ENCODE measurements at regions not wholly inside any gene's neighbourhood (a gene's known extent, or its start where the extent isn't known, plus 50 kb on each side); places are given as distances from the start of the nearest gene placed in this dataset.
"Not testable (repeated sequence)": the region's sequence is repeated elsewhere in the genome, so short reads cannot be mapped to it uniquely, and the experiment has no call there.

- DNase-seq: no peak
These were observed 52.3 kb upstream of the COL5A2 start for GRCh38 chr2:189231719-189232323.

GRCh38 chr2:189232759-189233406, 53.3 kb upstream of the COL5A2 start:
- DNase-seq: no peak

GRCh38 chr2:189233527-189233926, 54.0 kb upstream of the COL5A2 start:
- DNase-seq: no peak

- DNase-seq: no peak
These were observed 55.4 kb upstream of the COL5A2 start for GRCh38 chr2:189234991-189235390.

- DNase-seq: no peak
These were observed 56.5 kb upstream of the COL5A2 start for GRCh38 chr2:189236066-189236465.

- DNase-seq: no peak
These were observed 59.3 kb upstream of the COL5A2 start for GRCh38 chr2:189238903-189239302.

- DNase-seq: not testable (repeated sequence)
These were observed 64.3 kb upstream of the COL5A2 start for GRCh38 chr2:189243843-189244242.

- DNase-seq: no peak
These were observed 67.7 kb upstream of the COL5A2 start for GRCh38 chr2:189247276-189247675.

- no peak for DNase-seq
These were observed 68.6 kb upstream of the COL5A2 start for GRCh38 chr2:189248141-189248540.

- DNase-seq: no peak
These were observed 69.6 kb upstream of the COL5A2 start for GRCh38 chr2:189249171-189249570.

- no peak for DNase-seq
These were observed 70.3 kb upstream of the COL5A2 start for GRCh38 chr2:189249901-189250300.

GRCh38 chr2:189252991-189253675, 73.6 kb upstream of the COL5A2 start:
- no peak for DNase-seq

GRCh38 chr2:189253836-189254235, 74.3 kb upstream of the COL5A2 start:
- DNase-seq: no peak

- no peak for DNase-seq
These were observed 74.8 kb upstream of the COL5A2 start for GRCh38 chr2:189254268-189254883.

- DNase-seq: no peak
These were observed 76.2 kb upstream of the COL5A2 start for GRCh38 chr2:189255711-189256110.

- DNase-seq: no peak
These were observed 79.2 kb upstream of the COL5A2 start for GRCh38 chr2:189258616-189259365.

- no peak for DNase-seq
These were observed 80.8 kb upstream of the COL5A2 start for GRCh38 chr2:189260361-189260814.

- no peak for DNase-seq
These were observed 81.9 kb upstream of the COL5A2 start for GRCh38 chr2:189261431-189261841.

- DNase-seq: no peak
These were observed 82.4 kb upstream of the COL5A2 start for GRCh38 chr2:189261916-189262315.

GRCh38 chr2:189265696-189266320, 86.2 kb upstream of the COL5A2 start:
- no peak for DNase-seq

GRCh38 chr2:189267491-189267890, 87.9 kb upstream of the COL5A2 start:
- DNase-seq: no peak

GRCh38 chr2:189267925-189268579, 88.5 kb upstream of the COL5A2 start:
- no peak for DNase-seq
